PC-3 (cell line): ENCODE measurements at regions not wholly inside any gene's neighbourhood (a gene's known extent, or its start where the extent isn't known, plus 50 kb on each side); places are given as distances from the start of the nearest gene placed in this dataset.

ENCODE experiments used
- CTCF ChIP-seq: fragments of 300-600 bp; sonication (generic); conservative IDR thresholded peaks from 2 replicates; pipeline ENCODE4 v1.5.1; 2017; ENCODE audit warnings: antibody characterized with exemption, low read depth, mild to moderate bottlenecking, low read length
- EZH2 ChIP-seq: fragments of 300-600 bp; sonication (generic); IDR thresholded peaks from one replicate; pipeline ENCODE4 v1.6.1; 2017; ENCODE audit warnings: antibody characterized with exemption, mild to moderate bottlenecking, low read length; ENCODE audit not compliant: unreplicated experiment
- EZH2phosphoT487 ChIP-seq: fragments of 300-600 bp; sonication (generic); IDR thresholded peaks from 2 replicates; pipeline ENCODE4 v1.6.1; 2018; ENCODE audit warnings: mild to moderate bottlenecking, antibody characterized with exemption, low read length, borderline replicate concordance

GRCh38 chr20:55880361-55880760, 125.0 kb downstream of the CBLN4 start:
- TF ChIP-seq CTCF, result no peak
- no peak for TF ChIP-seq EZH2
- no peak for TF ChIP-seq EZH2phosphoT487
